ENCODE measurements at regions not wholly inside any gene's neighbourhood (a gene's known extent, or its start where the extent isn't known, plus 50 kb on each side); places are given as distances from the start of the nearest gene placed in this dataset.

DNA sequence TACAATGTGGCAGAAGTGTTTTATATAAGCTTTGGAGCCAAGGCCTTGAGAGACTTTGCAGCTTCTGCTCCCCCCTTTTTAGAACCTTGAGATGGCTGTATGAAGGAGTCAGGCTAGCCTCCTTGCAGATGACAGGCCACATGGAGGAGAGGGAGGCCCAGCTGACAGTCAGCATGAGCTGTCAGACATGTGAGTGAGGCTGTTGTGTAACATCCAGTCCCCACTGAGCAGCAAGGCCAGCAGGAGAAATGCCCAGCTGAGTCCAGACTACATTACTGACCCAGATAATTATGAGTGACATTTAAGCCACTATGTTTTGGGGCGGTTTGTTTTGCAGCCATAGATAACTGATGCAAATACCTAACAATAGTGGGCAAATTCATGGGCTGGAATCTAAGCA is 515.3 kb upstream of the ARX start:
- Mint-ChIP-seq H3K9me3 (no peaks in the 10 kb centered on the region), H3K27me3 (no peaks in the 10 kb centered on the region), H3K4me3 (no peak overlapping the region), H3K4me1 (ENCODE audit: low read depth) (no peaks in the 10 kb centered on the region), H3K36me3 (ENCODE audit: low read depth) (no peaks in the 10 kb centered on the region), H3K27ac (no peak overlapping the region)
- no peaks in the 10 kb centered on the region for H3K4me1 ChIP-seq (ENCODE audit: insufficient read depth, low read length)
- TF ChIP-seq, protein P1, sequence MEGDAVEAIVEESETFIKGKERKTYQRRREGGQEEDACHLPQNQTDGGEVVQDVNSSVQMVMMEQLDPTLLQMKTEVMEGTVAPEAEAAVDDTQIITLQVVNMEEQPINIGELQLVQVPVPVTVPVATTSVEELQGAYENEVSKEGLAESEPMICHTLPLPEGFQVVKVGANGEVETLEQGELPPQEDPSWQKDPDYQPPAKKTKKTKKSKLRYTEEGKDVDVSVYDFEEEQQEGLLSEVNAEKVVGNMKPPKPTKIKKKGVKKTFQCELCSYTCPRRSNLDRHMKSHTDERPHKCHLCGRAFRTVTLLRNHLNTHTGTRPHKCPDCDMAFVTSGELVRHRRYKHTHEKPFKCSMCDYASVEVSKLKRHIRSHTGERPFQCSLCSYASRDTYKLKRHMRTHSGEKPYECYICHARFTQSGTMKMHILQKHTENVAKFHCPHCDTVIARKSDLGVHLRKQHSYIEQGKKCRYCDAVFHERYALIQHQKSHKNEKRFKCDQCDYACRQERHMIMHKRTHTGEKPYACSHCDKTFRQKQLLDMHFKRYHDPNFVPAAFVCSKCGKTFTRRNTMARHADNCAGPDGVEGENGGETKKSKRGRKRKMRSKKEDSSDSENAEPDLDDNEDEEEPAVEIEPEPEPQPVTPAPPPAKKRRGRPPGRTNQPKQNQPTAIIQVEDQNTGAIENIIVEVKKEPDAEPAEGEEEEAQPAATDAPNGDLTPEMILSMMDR (IDR thresholded peaks at IDR 0.05) = no peak
- POLR2A ChIA-PET = no interaction called here
- DNase-seq = no peak
- no peak for ATAC-seq (ENCODE audit: poor library complexity)
- CTCF ChIA-PET = no interaction called here
- H3K9me3 ChIP-seq (ENCODE audit: control insufficient read depth in 1 of 2, insufficient read depth in 1 of 2, low read length in 2 of 2) = no peaks in the 10 kb centered on the region
- no peaks in the 10 kb centered on the region for H3K27me3 ChIP-seq (ENCODE audit: control insufficient read depth in 1 of 2, insufficient read depth in 2 of 2, low read length in 2 of 2)
- intact Hi-C loops (cut with DNase I, micrococcal nuclease) = no loop called here
- H3K36me3 ChIP-seq (ENCODE audit: insufficient read depth, low read length) = no peaks in the 10 kb centered on the region
- no peak overlapping the region for H3K27ac ChIP-seq (ENCODE audit: low read depth in 1 of 2, low read length in 2 of 2)
- no peak overlapping the region for H3K4me3 ChIP-seq (ENCODE audit: low read length)

DNA sequence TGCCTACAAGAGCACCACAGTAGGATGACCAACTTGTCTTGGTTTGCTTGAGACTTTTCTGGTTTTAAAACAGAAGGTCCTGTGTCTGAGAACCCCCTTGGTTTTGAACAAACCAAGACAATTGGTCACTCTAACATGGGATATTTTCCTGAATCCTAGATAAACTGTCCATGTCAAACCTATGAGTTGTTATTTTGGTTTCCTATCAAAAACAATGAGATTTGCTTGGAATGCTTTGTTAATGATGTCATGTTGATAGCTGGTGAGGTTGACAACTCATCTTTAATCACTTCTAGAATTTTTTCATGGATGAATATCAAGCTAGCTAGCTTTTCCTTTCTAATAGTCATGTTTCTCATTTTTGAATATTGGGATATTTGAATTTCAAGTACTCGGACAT is 518.3 kb upstream of the ARX start:
- CTCF ChIA-PET = no interaction called here
- H3K9me3 ChIP-seq (ENCODE audit: control insufficient read depth in 1 of 2, insufficient read depth in 1 of 2, low read length in 2 of 2) = no peaks in the 10 kb centered on the region
- H3K4me1 Mint-ChIP-seq (ENCODE audit: low read depth) = no peaks in the 10 kb centered on the region
- DNase-seq (no peak), ATAC-seq (ENCODE audit: poor library complexity) (no peak)
- H3K27ac Mint-ChIP-seq = no peak overlapping the region
- intact Hi-C loops (cut with DNase I, micrococcal nuclease) = no loop called here
- no peak overlapping the region for H3K4me3 Mint-ChIP-seq
- no peaks in the 10 kb centered on the region for H3K36me3 Mint-ChIP-seq (ENCODE audit: low read depth)
- no peaks in the 10 kb centered on the region for H3K36me3 ChIP-seq (ENCODE audit: insufficient read depth, low read length)
- H3K4me1 ChIP-seq (ENCODE audit: insufficient read depth, low read length) = no peaks in the 10 kb centered on the region
- H3K27me3 ChIP-seq (ENCODE audit: control insufficient read depth in 1 of 2, insufficient read depth in 2 of 2, low read length in 2 of 2) = no peaks in the 10 kb centered on the region
- no peak overlapping the region for H3K4me3 ChIP-seq (ENCODE audit: low read length)
- TF ChIP-seq, protein P1 (IDR thresholded peaks at IDR 0.05) = no peak
- H3K27me3 Mint-ChIP-seq = no peaks in the 10 kb centered on the region
- no peak overlapping the region for H3K27ac ChIP-seq (ENCODE audit: low read depth in 1 of 2, low read length in 2 of 2)
- POLR2A ChIA-PET = no interaction called here
- no peaks in the 10 kb centered on the region for H3K9me3 Mint-ChIP-seq

DNA sequence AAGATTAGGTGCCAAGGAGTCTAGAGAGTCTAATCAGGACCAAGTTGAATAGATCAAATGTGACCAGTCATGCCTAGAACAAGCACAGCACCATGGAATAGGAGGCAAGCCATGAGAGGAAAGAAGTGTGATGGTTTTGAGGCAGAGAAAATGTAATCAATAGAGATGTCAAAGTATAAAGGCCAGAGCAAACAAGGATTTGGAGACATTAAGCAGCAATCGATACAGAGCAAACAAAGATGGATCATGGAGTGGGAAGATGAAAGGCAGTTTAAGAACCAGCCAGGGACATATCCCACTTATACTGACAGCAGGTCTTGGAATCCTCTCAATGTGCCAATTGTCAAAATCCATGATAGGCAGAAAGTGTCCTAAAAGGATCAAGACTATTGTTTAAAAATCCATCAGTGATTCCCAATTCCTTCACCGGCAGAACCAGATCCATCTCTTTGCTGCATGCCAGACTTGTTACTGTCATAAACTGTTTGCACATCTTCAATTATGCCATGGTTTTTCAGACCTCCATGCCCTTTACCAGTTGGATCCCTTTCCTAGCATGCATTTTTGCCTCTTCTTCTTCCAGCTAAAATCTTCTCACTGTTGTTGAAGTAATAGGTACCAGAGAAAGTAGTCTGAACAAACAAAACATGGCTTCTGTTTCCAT is 520.7 kb upstream of the ARX start:
- Mint-ChIP-seq H3K27ac (no peak overlapping the region), H3K27me3 (no peaks in the 10 kb centered on the region), H3K36me3 (ENCODE audit: low read depth) (no peaks in the 10 kb centered on the region), H3K9me3 (no peaks in the 10 kb centered on the region), H3K4me1 (ENCODE audit: low read depth) (no peaks in the 10 kb centered on the region), H3K4me3 (no peak overlapping the region)
- Histone ChIP-seq H3K4me3 (ENCODE audit: low read length) (no peak overlapping the region), H3K27ac (ENCODE audit: low read depth in 1 of 2, low read length in 2 of 2) (no peak overlapping the region), H3K36me3 (ENCODE audit: insufficient read depth, low read length) (no peaks in the 10 kb centered on the region), H3K4me1 (ENCODE audit: insufficient read depth, low read length) (no peaks in the 10 kb centered on the region), H3K27me3 (ENCODE audit: control insufficient read depth in 1 of 2, insufficient read depth in 2 of 2, low read length in 2 of 2) (no peaks in the 10 kb centered on the region), H3K9me3 (ENCODE audit: control insufficient read depth in 1 of 2, insufficient read depth in 1 of 2, low read length in 2 of 2) (no peaks in the 10 kb centered on the region)
- TF ChIP-seq, protein P1 (IDR thresholded peaks at IDR 0.05) = no peak
- POLR2A ChIA-PET = no interaction called here
- CTCF ChIA-PET = no interaction called here
- intact Hi-C loops (cut with DNase I, micrococcal nuclease) = no loop called here
- DNase-seq = no peak
- ATAC-seq (ENCODE audit: poor library complexity) = no peak
